NCI-H1694 treated with DMSO at 0.1 percent for 48 hours (cell line): ENCODE measurements at regions not wholly inside any gene's neighbourhood (a gene's known extent, or its start where the extent isn't known, plus 50 kb on each side); places are given as distances from the start of the nearest gene placed in this dataset.

Experiments
- DNase-seq: peaks from one replicate; lab custom pipeline; 2025; lab: John Stamatoyannopoulos, UW

- DNase-seq: no peak
Measured at GRCh38 chr21:35933466-35933865, 126.9 kb downstream of the SETD4 start.

- DNase-seq: no peak
Measured at GRCh38 chr21:35932232-35932911, 128.0 kb downstream of the SETD4 start.

- DNase-seq: no peak
Measured at GRCh38 chr21:35929901-35930300, 130.4 kb downstream of the SETD4 start.

GRCh38 chr21:35927262-35927661 lies 133.1 kb downstream of the SETD4 start:
- no peak for DNase-seq

GRCh38 chr21:35926003-35926740 lies 134.2 kb downstream of the SETD4 start:
- DNase-seq: no peak

GRCh38 chr21:35925497-35925896 lies 134.8 kb downstream of the SETD4 start:
- DNase-seq: no peak

GRCh38 chr21:35924714-35925301 lies 135.5 kb downstream of the SETD4 start:
- DNase-seq: no peak

- no peak for DNase-seq
Measured at GRCh38 chr21:35923971-35924370, 136.4 kb downstream of the SETD4 start.

- no peak for DNase-seq
Measured at GRCh38 chr21:35922618-35923017, 137.7 kb downstream of the SETD4 start.

GRCh38 chr21:35921471-35921870 lies 138.9 kb downstream of the SETD4 start:
- DNase-seq: no peak

- DNase-seq: no peak
Measured at GRCh38 chr21:35920436-35920835, 139.9 kb downstream of the SETD4 start.

- no peak for DNase-seq
Measured at GRCh38 chr21:35915030-35915429, 145.3 kb downstream of the SETD4 start.

- no peak for DNase-seq
Measured at GRCh38 chr21:35911412-35912191, 148.7 kb downstream of the SETD4 start.

- DNase-seq: no peak
Measured at GRCh38 chr21:35909456-35910223, 150.7 kb downstream of the SETD4 start.

- DNase-seq: no peak
Measured at GRCh38 chr21:35908311-35909078, 151.8 kb downstream of the SETD4 start.

GRCh38 chr21:35906586-35906985 lies 153.7 kb downstream of the SETD4 start:
- DNase-seq: no peak

GRCh38 chr21:35905963-35906345 lies 154.4 kb downstream of the SETD4 start:
- DNase-seq: no peak

GRCh38 chr21:35905096-35905962 lies 155.0 kb downstream of the SETD4 start:
- no peak for DNase-seq

GRCh38 chr21:35900539-35900938 lies 159.8 kb downstream of the SETD4 start:
- no peak for DNase-seq

GRCh38 chr21:35896060-35896459 lies 164.3 kb downstream of the SETD4 start:
- DNase-seq: no peak
